ENCODE measurements at regions not wholly inside any gene's neighbourhood (a gene's known extent, or its start where the extent isn't known, plus 50 kb on each side); places are given as distances from the start of the nearest gene placed in this dataset.
"Not testable (repeated sequence)": the region's sequence is repeated elsewhere in the genome, so short reads cannot be mapped to it uniquely, and the experiment has no call there.

DNA sequence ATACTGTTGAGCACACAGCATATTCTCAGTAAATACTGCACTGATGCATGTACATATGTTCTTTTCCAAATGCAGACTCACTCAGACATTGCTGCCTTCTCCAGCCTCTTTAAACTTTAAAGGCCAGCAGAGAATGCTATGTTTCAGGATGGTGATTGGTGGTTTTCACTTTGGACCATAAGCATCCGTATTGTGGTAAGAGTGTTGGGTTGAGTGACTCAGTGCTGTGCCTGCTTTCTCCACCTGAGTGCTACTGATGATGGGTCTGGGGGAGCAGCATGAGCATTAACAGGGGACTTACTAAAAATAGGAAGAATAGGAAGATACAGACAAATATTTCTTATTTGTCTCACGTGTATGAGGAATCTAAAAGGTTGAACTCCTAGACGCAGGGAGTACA is 56.3 kb upstream of the ZNF92 start:
- no peak for DNase-seq (ENCODE audit: low read depth, low spot score)

DNA sequence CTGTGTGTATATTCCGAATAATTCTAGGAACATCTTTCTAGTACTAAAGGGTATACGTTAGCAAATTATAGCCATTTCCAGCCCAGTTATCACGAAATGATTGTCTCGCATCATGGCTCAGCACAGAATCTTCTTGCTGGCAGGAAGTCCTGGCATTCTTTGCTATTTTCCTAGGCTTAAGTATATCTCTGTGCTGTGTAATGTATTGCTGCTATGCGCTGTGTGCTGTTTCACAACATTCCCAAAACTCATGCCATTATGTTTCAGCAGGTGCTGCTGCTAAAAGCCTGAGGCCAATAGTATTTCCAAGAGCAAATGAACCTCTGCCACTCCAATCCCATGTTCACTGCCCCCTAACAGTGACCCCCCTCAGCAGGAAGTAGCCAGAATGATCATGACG is 62.9 kb upstream of the ZNF92 start:
- no peak for DNase-seq (ENCODE audit: low read depth, low spot score)

DNA sequence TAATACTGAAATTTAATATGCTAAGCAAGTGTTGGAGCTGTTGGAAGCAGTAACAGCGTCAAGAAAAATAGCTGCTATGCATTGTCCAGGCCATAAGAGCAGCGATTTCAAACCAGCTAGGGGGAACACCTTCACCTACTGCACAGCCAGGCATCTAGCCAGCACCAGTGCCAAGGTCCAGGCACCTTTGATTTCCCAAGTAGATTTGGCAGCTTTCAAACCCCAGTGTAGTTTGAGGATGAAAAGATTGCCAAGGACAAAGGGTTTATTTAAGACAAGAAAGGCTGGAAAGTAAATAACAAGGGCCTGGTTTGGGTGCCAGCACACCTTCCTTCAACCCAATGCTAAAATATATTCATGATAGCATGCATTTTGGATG is 65.4 kb upstream of the ZNF92 start:
- DNase-seq (ENCODE audit: low read depth, low spot score), result no peak

DNA sequence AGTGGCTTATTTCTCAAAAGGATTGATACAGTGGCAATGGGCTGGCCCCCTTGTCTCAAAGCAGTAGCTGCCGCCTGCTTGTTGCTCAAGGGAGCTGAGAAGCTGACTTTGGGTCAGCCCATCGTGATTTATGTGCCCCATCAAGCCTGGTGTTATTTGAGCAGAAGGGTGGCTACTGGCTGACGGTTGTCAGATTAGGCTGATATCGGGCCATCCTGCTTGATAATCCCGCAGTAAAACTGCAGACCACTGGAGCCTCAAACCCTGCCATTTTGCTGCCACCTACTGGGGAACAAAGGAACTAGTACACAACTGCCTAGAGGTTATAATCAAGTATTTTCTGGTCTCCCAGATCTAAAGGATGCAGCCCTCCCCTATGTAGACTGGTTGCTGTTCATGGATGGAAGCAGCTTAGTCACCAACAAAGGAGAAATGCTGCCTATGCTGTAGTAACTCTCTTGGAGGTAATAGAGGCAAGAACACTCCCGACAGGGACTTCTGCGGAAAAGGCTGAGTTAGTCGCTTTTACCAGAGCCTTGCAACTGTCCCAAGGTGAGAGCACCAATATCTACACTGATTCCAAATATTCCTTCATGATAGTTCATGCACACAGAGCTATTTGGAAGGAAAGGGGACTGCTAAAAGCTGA is 65.9 kb upstream of the ZNF92 start:
- peak; percentile 2 for DNase-seq (ENCODE audit: low read depth, low spot score)

DNA sequence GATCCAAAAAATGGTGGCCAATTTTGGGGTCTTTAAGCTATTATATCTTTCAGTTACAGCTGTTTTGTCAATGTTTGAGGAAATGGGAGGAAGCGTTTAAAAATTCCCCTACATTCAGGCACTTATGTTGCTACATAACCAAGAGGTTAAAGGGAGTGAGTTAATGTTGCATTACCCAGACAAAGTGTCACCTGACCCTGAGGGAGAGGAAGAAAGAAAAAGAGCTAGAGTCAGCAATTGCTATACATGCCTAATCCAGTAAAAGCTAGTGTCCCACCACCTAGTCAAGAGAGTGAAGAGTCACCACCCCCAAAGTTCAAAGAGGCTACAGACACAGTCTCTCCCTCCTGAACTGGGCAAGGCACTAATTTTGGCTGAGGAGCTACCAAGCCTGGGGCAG is 69.5 kb upstream of the ZNF92 start:
- DNase-seq (ENCODE audit: low read depth, low spot score), result no peak

DNA sequence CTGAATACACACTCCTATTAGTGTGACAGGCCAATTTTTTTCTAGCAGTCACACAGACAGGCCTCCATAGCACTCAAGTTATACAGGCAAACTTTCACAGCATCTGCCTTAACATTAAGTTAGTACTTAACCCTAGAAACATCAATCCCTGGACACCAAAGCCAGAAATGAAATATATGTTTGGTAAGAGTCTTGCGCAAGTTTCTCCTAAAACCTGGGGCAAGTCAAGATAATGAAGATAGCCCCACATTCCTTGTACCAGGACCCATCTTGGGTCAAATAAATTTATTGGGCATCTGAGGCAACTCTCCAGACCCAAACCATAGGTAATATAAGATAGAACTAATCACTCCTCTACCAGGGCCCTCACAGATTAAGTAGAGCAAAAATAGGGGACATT is 70.8 kb upstream of the ZNF92 start:
- DNase-seq (ENCODE audit: low read depth, low spot score), result no peak

DNA sequence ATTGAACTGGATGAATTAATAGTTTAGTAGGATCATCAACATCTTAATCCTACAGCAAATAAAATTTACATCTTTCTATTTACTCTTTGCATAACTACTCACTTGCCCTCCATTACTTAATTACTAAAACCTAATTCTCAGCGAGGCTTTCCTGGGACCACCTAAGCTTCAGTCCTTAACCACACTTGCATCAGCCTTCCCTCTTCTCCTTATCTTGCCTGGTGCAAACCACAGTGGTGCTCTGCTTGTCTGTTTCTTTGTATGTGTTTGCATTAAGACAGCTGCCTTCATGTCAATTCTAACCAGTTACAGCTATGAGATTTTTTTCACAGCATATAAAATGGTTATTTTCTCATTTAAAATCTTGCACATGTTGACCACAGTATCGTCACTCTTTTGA is 72.6 kb upstream of the ZNF92 start:
- no peak for DNase-seq (ENCODE audit: low read depth, low spot score)

DNA sequence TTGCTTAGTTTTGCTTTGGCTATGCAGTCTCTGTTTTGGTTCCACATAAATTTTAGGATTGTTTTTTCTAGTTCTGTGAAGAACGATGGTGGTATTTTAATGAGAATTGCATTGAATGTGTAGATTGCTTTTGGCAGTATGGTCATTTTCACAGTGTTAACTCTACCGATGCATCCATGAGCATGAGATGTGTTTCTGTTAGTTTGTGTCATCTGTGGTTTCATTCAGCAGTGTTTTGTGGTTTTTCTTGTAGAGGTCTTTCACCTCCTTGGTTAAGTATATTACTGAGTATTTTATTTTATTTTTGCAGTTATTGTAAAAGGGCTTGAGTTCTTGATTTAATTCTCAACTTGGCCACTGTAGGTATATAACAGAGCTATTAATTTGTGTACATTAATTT is 78.2 kb upstream of the ZNF92 start:
- DNase-seq (ENCODE audit: low read depth, low spot score), result no peak

DNA sequence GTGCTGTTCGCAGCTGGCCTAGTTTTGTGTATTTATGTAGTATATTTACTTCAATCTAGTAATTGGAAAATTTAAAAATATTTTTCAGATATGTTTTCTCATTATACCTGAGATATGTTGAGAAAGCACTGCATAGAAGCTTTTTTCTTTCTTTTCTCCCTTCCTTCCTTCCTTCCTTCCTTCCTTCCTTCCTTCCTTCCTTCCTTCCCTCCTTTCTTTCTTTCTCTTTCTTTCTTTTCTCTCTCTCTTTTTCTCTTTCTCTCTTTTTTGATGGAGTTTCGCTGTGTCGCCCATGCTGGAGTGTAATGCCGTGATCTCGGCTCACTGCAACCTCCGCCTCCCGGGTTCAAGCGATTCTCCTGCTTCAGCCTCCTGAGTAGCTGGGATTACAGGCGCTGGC is 83.3 kb upstream of the ZNF92 start:
- not testable (repeated sequence) for DNase-seq (ENCODE audit: low read depth, low spot score)

DNA sequence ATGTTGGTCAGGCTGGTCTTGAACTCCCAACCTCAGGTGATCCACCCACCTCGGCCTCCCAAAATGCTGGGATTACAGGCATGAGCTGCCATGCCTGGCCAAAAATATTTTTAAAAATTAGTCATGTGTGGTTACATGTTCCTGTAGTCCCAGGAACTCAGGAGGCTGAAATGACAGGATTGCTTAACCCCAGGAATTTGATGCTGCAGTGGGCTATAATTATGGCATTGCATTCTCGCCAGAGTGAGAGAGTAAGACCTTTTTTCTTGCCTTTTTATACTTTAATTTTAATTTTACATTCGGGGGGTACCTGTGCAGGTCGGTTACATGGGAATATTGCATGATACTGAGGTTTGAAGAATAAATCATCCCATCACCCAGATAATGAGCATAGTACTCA is 86.6 kb upstream of the ZNF92 start:
- no peak for DNase-seq (ENCODE audit: low read depth, low spot score)

DNA sequence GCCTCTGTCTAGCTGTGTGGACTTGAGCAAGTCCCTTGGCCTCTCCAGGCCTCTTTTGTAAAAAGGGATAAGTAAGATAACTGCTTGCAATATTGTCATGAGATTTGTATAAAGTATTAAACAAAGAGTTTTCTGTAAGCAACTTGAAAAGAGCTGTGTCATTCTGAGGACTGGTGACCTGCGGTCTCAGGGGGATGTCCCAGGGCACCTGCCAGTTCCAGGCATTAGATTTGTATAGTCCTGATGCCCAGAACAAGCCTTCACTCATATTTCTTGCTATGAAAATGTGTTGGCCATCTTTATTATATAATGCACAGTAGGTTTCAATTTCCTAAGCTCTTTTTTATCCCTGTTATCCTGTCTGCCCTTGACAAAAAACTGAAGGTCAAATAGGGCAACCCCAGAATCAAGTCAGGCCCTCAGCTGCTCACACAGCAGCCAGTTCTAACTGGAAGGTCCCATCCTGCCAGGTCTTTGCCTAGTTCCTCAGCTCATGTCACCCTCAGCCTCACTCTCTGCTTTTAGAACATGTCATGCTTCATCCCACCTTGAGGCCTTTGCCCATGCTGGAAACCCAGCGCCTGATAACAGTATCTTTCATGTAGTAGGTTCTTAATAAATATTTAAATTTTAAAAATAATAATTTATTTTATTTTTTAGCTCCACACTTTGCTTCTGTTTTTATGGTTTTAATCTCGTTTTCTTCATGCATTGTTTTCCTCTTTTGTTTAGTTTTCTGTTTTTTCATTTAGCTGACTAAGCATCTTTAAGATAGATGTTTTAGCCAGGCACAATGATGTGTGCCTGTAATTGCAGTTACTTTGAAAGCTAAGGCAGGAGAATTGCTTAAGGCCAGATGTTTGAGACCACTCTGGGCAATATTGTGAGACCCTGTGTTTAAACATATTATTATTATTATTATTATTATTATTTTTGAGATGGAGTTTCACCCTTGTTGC is 87.5 kb upstream of the ZNF92 start:
- DNase-seq (ENCODE audit: low read depth, low spot score), result no peak

DNA sequence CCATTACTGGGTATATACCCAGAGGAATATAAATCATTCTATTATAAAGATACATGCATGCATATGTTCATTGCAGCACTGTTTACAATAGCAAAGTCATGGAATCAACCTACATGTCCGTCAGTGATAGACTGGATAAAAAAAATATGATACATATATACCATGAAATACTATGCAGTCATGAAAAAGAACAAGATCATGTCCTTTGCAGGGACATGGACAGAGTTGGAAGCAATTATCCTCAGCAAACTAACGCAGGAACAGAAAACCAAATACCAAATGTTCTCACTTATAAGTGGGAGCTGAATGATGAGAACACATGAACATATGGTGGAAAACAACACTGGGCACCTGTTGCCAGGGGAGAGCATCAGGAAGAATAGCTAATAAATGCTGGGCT is 88.4 kb upstream of the ZNF92 start:
- not testable (repeated sequence) for DNase-seq (ENCODE audit: low read depth, low spot score)

DNA sequence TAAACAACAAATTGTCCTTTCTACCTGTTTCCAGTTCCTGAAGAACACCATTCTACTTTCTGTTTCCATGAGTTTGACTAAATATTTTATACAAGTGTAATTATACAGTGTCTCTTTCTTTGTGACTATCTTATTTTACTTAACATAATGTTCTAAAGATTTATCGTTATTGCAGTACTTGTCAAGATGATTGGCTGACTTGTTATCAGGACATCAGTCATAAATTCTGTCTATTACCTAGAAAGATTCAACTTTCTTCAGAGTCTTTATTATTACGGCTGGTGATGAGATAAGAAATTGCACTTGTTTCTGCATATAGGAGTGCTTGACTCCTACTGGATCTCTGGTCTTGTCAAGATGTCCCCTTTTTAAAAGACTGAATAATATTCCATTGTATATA is 93.9 kb upstream of the ZNF92 start:
- DNase-seq (ENCODE audit: low read depth, low spot score), result no peak

DNA sequence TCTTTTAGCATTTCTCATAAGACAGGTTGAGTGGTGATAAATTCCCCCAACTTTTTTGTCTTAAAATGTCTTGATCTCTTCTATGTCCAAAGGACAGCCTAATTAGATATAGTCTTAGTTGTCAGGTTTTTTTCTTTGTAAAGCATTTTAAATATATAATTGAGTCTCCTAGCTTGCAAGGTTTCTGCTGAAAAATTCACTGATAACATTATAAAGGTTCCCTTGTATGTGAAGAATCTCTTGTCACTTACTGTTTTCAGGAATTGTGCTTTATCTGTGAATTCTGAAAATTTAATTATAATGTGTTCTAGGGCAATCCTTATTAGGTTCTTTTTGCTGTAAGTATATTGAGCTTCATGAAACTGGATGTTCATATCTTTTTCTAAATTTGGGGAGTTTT is 96.8 kb upstream of the ZNF92 start:
- no peak for DNase-seq (ENCODE audit: low read depth, low spot score)

DNA sequence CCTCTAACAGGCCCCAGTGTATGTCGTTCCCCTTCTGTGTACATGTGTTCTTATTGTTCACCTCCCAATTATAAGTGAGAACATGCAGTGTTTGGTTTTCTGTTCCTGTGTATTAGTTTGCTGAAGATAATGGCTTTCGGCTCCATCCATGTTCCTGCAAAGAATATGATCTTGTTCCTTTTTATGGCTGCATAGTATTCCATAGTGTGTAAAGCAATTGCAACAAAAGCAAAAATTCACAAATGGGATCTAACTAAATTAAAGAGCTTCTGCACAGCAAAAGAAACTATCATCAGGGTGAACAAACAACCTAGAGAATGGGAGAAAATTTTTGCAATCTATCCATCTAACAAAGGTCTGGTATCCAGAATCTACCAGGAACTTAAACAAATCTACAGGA is 102.2 kb upstream of the ZNF92 start:
- DNase-seq (ENCODE audit: low read depth, low spot score), result not testable (repeated sequence)

DNA sequence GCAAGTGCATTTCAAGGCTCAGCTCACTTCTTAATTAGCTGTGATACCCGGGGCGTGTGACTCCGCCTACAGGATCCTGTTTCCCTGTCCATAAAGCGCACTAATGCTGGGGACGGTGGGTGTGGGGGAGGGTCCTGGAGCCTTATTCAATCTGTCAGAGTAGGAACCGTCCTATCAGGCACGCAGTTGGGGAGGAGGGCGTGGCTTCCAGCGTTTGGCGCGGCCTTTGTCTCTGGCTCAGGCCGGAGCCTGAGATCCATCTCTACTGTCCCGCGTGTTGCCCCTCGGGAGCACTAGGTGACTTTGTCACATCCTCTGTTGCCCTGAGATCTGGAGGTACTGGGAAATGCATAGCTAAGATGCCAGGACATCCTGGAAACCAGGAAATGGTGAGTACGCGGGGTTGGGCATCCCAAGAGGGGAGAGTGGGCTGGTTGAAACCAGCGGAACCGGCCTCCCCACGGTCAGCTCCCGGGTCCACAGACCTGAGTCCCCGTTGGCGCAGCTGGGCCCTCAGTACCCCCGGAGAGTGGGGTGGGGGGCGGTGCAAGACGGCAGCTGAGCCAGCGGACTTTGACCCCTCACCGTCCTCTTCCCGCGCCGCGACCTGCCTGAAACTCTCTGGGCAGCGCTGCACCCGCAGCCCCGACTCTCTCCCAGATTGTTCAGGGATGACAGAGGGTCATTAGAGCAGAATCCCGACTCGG is 104.4 kb upstream of the ZNF92 start:
- DNase-seq (ENCODE audit: low read depth, low spot score), result no peak

DNA sequence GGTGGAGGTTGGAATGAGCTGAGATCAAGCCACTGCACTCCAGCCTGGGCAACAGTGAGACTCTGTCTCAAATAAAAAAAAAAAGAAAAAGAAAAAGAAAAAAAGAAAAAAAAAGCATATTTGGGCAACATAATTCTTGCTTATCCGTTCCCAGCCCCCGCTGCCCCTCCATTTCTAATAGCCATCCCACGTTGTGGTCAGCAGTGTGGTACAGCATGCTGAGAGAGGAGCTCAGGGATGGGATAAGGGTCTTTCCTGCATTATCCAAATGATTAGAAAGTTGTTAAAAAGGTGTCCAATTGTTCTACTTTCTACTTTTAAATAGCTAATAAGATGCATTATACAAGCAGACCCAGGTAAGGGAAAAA is 104.9 kb upstream of the ZNF92 start:
- no peak for DNase-seq (ENCODE audit: low read depth, low spot score)

DNA sequence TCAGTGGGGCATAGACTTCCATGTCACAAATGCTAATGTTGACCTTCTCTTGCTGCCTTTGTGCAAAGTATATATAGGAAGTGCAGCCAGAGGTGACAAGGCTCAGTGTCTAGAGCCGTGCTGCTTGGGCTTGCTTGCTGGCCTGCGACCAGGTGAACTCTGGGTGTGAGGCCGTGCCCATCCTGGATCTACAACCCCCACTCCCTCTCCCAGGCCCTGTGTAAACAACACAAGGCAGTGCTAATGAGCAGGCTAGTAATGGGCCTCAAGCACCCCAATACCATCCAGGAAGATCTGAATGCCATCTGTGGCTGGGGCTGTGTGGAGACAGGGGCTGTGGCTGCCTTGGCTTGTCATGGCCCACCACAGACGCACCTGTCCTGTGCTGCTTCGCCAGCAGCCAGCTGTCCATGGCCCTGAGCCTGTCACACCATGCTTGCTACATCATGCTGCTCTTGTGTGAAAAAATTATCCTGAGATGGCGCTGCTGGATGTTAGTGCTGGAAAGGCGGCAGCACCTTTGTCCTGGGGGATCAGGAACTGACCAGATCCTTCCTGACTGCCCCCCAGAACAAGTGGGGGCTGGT is 107.6 kb upstream of the ZNF92 start:
- DNase-seq (ENCODE audit: low read depth, low spot score), result no peak

DNA sequence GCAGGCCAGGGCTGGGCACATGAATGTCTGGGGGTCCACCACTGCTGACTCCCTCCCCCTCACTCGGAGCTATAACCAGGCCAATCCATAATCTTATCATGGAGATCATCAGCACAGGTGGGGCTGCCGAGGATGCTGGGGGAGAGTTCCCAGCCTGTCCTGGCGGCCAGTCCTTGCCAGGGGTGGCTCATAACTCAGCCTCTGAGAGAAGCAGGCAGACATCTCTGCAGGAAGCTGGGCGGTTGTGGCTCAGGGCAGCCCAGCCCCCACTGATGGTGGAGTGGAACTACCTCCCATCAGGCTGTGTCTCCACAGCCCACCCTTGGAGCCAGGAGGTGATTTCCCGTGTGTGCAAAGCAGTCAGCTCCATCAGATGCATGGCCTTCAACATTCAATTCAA is 109.4 kb upstream of the ZNF92 start:
- DNase-seq (ENCODE audit: low read depth, low spot score), result no peak

DNA sequence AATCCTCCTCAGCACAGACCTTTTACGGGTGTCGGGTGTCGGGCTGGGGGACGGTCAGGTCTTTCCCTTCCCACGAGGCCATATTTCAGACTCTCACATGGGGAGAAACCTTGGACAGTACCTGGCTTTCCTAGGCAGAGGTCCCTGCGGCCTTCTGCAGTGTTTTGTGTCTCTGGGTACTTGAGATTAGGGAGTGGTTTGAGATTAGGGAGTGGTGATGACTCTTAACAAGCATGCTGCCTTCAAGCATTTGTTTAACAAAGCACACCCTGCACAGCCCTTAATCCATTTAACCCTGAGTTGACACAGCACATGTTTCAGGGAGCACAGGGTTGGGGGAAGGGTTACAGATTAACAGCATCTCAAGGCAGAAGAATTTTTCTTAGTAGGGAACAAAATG is 113.0 kb upstream of the ZNF92 start:
- DNase-seq (ENCODE audit: low read depth, low spot score), result not testable (repeated sequence)

DNA sequence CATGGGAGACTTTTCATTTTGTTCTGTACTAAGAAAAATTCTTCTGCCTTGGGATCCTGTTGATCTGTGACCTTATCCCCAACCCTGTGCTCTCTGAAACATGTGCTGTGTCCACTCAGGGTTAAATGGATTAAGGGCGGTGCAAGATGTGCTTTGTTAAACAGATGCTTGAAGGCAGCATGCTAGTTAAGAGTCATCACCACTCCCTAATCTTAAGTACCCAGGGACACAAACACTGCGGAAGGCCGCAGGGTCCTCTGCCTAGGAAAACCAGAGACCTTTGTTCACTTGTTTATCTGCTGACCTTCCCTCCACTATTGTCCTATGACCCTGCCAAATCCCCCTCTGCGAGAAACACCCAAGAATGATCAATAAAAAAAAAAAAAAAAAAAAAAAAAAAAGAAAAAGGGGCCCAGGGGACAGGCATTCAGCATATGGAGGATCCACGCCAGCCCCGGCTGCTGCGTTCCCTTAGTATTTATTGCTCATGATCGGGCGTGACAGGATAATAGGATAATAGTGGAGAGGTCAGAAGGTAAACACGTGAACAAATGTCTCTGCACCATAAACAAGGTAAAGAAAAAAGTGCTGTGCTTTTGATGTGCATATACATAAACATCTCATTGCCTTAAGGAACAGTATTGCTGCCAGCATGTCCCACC is 113.7 kb upstream of the ZNF92 start:
- not testable (repeated sequence) for DNase-seq (ENCODE audit: low read depth, low spot score)

DNA sequence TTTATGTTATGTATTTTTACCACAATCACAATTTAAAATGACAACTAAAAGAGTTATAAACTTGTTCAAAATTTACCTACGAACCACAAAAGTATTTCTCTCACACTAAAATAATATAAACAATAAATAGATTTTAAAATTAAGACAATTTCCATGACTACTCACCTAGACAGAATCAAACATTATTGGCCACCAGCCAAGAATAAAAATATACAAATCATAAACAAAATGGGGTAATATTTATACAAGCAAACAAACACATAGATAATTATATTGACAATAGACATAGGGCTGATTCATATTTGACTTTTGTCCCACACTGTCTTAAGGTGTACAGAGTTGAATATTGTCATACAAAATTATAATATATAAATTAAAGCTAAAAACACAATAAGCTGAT is 119.6 kb upstream of the ZNF92 start:
- no peak for DNase-seq (ENCODE audit: low read depth, low spot score)

Data from activated CD4-positive, CD25-positive, alpha-beta regulatory T cell treated with anti-CD3 and anti-CD28 coated beads, Interleukin-2, amount 50 U/mL, for 16 hours (primary cell).